ENCODE measurements at regions not wholly inside any gene's neighbourhood (a gene's known extent, or its start where the extent isn't known, plus 50 kb on each side); places are given as distances from the start of the nearest gene placed in this dataset.

DNA sequence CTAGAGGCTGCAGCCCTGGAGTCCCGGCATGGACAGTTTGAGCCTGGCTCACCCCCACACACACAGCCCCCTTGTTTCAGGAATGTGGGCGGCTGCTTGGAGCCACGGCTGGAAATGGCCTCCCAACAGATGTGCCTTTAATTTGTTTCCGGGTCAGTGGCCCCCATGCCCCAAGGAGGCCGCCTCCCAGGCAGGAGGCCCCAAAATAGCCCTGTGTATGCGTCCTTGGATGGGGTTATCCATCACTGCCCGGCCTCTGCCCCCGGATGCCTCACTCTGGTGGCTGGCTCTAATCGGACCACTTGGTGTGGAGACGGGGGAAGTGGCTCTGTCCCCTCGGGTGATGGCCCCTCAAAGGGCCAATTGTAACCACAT is 151.9 kb upstream of the MYCN start:
- no peak for DNase-seq (ENCODE audit: insufficient read length, low spot score)
- no peak for FAIRE-seq

DNA sequence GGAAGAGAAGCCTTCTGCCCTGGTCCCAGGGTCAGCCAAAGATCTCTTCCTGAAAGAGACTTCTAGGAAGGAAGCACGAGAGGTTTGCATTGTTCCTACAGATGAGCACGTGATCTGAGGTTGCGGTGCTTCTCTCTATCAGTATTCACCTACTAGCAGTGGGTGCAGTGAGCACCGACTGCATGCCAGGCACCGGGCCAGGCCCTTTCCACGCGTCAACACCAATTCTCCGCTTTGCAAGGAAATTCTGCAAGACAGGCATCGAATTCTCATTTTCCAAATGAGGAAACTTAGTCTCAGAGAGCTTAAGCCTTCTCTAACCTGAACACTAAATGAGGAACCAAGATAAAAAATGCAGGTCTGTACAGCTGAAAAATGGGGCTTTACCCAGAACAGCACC is 151.5 kb upstream of the MYCN start:
- DNase-seq (ENCODE audit: insufficient read length, low spot score) (no peak), FAIRE-seq (no peak)

GRCh38 chr2:15789381-15790062 is 150.8 kb upstream of the MYCN start:
- FAIRE-seq: no peak
- DNase-seq (ENCODE audit: insufficient read length, low spot score): no peak

- FAIRE-seq (no peak), DNase-seq (ENCODE audit: insufficient read length, low spot score) (no peak)
These were observed 150.0 kb upstream of the MYCN start for GRCh38 chr2:15790326-15790725.

GRCh38 chr2:15790838-15791237 is 149.5 kb upstream of the MYCN start:
- DNase-seq (ENCODE audit: insufficient read length, low spot score) (no peak), FAIRE-seq (no peak)

- FAIRE-seq (no peak), DNase-seq (ENCODE audit: insufficient read length, low spot score) (no peak)
These were observed 149.1 kb upstream of the MYCN start for GRCh38 chr2:15791294-15791693.

- DNase-seq (ENCODE audit: insufficient read length, low spot score): no peak
- FAIRE-seq: no peak
These were observed 148.0 kb upstream of the MYCN start for GRCh38 chr2:15792331-15792730.

DNA sequence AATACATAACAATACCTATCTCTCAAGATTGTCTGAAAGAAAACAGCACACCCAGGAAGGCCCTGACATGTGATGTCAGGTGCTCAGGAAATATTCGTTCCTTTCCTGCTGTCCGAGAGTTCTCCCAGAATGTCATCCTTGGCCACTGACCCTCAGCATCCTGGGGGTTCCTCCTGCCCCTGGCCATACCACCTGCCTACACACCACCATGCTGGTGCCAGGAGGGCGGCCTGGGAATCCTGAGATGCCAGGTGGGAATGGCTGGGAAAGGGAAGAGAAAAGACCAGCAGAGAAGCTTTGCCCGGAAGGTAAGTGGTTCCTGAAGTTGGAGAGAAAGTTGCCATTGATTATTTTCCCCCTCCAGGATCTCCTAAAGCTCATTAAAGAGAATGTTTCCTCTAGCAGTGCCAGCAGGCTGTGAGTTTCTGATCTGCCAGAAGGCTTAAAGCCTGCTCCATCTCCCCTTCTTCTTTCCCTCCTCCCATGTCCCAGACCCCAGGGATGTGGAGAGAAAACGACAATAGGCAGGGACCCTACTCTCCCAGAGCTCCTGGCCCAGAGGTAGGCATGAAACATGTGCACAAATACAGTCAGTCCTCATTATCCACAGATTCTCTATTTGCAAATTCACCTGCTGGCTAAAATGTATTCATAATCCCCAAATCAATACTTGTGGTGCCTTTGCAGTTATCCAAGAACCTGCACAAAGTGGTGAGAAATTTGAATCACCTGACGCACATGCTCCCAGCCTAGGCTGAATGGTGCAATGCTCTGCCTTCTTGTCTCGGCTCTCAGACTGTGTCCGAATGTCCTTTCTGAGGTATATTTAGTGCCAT is 147.1 kb upstream of the MYCN start:
- DNase-seq (ENCODE audit: insufficient read length, low spot score): no peak
- FAIRE-seq: no peak

- DNase-seq (ENCODE audit: insufficient read length, low spot score) (no peak), FAIRE-seq (no peak)
These were observed 146.4 kb upstream of the MYCN start for GRCh38 chr2:15793978-15794377.

DNA sequence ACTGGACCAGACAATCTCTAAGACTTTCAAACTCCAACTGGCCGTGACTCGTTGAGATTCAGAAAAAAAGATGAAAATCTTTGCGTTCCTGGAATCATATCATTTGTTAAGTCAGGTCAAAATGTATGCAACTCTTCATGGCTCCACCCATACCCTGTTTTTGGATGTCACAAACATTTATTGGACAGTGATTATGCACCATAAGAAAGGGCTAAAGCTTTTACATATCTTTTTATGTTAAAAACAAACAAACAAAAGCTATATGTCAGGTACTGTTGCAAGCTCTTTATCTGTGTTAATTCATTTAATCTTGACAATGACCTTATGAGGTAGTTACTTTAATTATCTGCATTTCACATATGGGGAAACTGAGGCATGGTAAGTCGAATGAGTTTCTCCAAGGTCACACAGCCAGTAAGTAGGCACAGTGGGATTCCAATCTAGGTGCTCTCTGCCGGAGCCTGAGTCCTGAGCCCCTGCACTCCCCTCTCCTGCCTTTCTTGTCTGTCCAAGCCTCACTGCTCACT is 145.7 kb upstream of the MYCN start:
- no peak for FAIRE-seq
- no peak for DNase-seq (ENCODE audit: insufficient read length, low spot score)

DNA sequence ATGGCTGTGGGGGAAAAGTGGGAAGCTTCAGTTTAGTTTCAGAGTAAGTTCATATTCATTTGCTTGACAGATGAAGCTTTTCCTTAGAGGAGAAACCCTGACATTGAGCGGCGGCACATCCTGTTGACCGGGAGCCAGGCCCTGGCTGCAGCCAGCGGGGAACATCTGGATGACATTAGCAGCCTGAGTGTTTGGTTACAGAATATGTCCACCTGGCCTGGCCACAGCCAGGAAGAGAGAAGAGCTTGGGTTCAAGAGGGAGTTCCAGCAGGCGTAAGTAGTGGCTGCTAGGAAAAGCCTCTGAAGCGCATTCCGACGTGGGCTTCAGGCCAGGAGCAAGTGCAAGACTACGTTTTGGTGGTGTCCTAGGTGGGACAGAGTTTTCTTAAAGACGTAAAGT is 144.9 kb upstream of the MYCN start:
- no peak for DNase-seq (ENCODE audit: insufficient read length, low spot score)
- FAIRE-seq: no peak

DNA sequence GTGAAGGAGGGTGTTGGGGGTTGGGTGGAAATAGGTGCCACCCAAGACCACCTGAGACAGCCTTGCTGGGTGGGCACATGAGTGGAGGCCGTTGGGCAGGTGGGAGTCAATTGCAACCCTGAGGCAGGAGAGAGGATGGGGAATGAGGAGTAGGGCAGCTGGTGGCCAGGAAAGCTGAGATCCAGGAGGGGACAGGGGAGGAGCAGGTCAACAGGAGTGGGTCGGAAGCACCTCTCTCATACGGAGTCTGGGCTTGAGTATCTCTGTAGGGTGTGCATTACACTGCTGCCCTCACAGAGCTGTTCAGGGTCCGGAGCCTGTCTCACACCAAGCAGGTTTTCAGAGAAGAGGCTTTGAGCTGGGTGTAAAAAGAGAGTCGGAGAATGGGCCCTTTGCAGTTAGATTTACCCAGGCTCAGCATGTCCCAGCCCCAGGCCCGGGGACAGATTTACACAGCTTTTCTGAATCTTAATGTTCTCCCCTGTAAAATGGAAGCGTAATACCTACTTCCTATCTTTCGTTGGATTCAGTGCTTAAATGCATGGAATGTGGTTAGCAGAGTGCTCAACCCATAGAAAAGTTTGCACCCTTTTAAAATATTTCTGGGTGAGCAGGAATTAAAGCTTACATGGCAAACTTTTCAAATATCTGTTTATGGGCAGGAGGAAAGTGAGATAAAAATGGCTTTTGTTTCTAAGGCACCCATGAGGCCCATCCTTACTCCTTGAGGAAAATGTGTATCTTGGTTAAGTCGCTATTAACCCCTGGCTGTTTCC is 144.0 kb upstream of the MYCN start:
- DNase-seq (ENCODE audit: insufficient read length, low spot score) (no peak), FAIRE-seq (no peak)

DNA sequence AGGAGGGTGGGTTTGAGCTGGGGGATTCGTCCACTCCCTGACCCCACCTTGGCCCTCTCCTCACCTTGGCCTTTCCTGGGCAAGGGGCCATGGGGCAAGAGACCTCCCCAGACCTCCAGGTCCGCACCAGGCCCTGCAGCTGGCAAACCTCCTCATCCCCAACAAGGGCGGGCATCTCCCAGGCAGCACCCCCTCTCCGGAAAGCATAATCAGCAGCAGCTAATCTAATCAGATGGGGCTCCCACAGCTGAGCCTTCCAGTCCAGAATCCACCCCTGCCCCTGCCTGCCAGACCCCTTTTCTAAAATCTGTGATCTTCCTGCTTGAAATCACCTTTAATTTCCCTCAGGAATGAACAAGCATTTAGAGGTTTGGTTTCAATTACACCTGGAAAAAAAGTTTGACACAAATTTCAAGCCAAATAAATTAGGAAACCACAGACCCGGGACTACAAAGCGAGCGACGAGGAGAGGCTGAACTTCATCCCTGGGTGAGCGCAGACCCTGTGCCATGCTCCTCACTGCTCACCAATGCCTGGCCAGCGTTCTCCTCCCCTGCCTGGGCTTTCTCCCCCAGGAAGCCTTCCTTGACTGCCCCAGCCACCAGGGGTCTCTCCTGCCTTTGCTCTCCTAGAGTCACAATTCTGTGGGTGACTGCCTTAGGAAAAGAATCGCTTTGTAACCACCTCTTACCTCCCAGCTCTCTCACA is 143.0 kb upstream of the MYCN start:
- no peak for DNase-seq (ENCODE audit: insufficient read length, low spot score)

DNA sequence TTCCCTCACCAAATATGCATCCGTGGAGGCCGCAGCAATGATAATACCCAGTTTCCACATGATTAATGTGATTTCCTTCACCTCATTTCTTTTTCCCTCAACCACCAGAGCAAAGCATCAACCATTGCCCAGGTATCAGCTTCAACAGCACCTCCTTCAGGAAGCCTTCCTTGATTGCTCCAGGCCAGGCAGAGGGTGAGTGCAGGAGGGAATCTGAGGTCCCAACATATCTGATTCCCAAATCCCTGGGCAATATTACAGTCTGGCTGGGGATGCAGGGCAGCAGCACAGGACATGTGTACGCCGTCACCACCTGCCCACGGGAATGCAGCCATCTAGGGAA is 142.4 kb upstream of the MYCN start:
- DNase-seq (ENCODE audit: insufficient read length, low spot score) (no peak), FAIRE-seq (no peak)

More for the DNA sequence above, 143.0 kb upstream of the MYCN start:
- FAIRE-seq: no peak

GRCh38 chr2:15798701-15799431 is 141.5 kb upstream of the MYCN start:
- no peak for DNase-seq (ENCODE audit: insufficient read length, low spot score)
- FAIRE-seq: no peak

DNA sequence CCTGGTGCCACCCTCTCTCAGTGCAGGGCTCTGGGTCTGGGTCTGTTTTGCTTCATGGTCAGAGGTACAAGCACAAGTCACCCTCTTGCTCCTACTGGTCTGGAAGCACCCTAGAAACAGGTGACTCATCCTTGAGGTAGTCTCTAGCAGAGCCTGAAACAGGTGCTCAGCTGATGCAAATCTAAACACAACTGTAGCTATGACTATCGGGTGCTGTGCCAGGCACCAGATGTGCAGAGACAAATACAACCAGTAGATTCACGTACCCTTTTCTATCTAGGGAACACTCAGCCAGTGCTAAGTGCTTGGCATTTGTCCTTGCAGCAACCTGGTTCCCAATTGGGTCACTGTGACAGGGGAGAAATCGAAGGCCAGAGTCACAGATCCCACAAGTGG is 140.9 kb upstream of the MYCN start:
- FAIRE-seq (no peak), DNase-seq (ENCODE audit: insufficient read length, low spot score) (no peak)

DNA sequence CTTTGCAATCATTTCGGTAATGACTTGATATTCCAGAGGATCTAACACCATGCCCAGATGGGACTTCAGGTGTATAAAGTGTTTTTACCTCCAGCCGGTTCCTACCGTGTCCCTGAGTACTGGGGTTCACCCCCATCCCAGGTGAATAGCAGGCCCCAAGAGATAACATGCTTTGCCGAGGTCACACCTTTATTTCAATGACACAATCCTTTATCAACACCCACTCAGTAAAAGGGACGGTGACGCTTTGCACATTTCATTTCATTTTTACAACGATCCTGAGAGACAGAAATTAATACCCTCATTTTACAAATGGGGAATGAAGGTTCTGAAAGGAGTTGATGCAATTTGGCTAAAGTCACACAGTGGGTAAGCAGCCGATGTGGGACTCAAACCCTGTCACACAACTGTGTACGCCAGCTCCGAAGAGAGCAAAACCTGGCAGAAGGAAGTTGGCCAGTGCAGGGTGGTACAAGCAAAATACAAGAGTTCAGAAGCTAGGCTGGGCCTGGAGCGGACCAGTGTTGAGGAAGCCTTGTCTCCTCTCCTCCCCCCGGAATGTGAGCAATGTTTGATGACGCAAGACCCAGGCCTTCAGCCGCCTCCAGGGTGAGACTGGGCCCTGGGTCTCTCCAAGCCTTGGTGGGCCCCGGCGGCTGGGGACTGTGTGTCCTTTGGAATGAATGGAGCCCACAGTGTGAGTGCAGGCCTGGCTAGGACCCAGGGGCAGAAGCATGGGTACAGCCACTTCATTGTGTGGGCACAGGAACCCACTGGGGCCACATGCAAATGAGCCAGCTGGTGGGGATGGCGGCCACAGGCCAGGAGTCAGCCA is 139.6 kb upstream of the MYCN start:
- FAIRE-seq: no peak
- DNase-seq (ENCODE audit: insufficient read length, low spot score): no peak

- FAIRE-seq (no peak), DNase-seq (ENCODE audit: insufficient read length, low spot score) (no peak)
These were observed 138.9 kb upstream of the MYCN start for GRCh38 chr2:15801439-15801838.

DNA sequence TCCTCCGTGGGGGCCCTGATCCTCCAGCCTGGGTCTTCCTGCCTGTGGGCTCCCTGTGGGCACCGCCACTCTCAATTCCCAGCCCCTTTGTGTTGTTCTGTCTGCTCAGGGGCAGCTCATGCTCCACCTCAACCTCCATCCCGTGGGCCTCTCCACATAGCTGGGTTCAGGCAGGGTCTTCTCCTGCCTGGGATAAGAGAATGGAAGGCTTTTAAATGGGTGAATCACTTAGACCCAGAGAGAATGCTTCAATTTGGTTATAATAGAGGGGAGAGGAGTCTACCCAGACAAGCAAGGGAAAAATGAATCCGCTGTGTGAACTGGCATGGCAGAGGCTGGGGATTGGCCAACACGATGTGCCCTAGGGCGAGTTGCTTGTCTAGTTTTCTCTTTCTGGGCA is 138.4 kb upstream of the MYCN start:
- no peak for FAIRE-seq
- DNase-seq (ENCODE audit: insufficient read length, low spot score): no peak

Measured in HTR-8/SVneo (cell line).